ENCODE measurements at regions not wholly inside any gene's neighbourhood (a gene's known extent, or its start where the extent isn't known, plus 50 kb on each side); places are given as distances from the start of the nearest gene placed in this dataset.

- TF ChIP-seq CTCF (IDR thresholded peaks at IDR 0.05; ENCODE audit: insufficient read depth, low read length) (no peak), POLR2AphosphoS5 (IDR thresholded peaks at IDR 0.05; ENCODE audit: low read depth) (no peak), SPI1 (IDR thresholded peaks at IDR 0.05; ENCODE audit: borderline replicate concordance, low read depth) (no peak)
These were observed 382.9 kb upstream of the MCTP2 start for GRCh38 chr15:93848490-93848889.

Measured in HL-60 (cell line).